A549 (cell line): ENCODE measurements at regions not wholly inside any gene's neighbourhood (a gene's known extent, or its start where the extent isn't known, plus 50 kb on each side); places are given as distances from the start of the nearest gene placed in this dataset.

Experiments used
- ATAC-seq, 2 experiments: fragments of 200-7000 bp in 1 of 2; fragments of >200 bp in 1 of 2; cut with Nextera tagmentation in 1 of 2; cut with Tn5 transposase in 1 of 2; 3 replicates each; pipeline versions ENCODE4 v1.8.0 to v1.9.1; 2018 to 2020; ENCODE audit warnings: mild to moderate bottlenecking in 1 of 2, moderate library complexity in 1 of 2
- CTCF ChIA-PET: fragments of 300-600 bp; sonication (Branson Sonifier 250); formaldehyde crosslinking; extraction: SDS; loops from one replicate; lab custom pipeline; 2021; ENCODE audit warnings: antibody characterized with exemption, inconsistent platforms; lab: Yijun Ruan, JAX
- POLR2A ChIA-PET: fragments of 350-600 bp; formaldehyde crosslinking; extraction: SDS; loops from one replicate; lab custom pipeline; 2021; ENCODE audit warnings: antibody characterized with exemption, inconsistent platforms; lab: Yijun Ruan, JAX
- DNase-seq, 2 experiments: peaks; one replicate each; pipeline versions ENCODE4 v3.0.0 to v3.0.0-alpha.2; 2011 to 2016; ENCODE audit warnings: low read depth in 1 of 2, low spot score in 1 of 2
- FAIRE-seq: peaks from 2 replicates; lab custom pipeline; 2011; peaks lifted over from hg19 to GRCh38; lab: Jason Lieb, UNC
- H3K27ac ChIP-seq, 2 experiments: fragments of >200 bp; sonication (Bioruptor Twin); formaldehyde crosslinking; 3 replicates each; pipeline ENCODE4 v1.5.1; 2016 to 2017
- H3K4me1 ChIP-seq: fragments of >200 bp; sonication (Bioruptor Twin); formaldehyde crosslinking; 3 replicates; pipeline ENCODE4 v1.6.1; 2016
- H3K4me2 ChIP-seq: fragments of >200 bp; sonication (Bioruptor Twin); formaldehyde crosslinking; 3 replicates; pipeline ENCODE4 v1.6.1; 2016
- H3K4me3 ChIP-seq: fragments of >200 bp; sonication (Bioruptor Twin); formaldehyde crosslinking; 3 replicates; pipeline ENCODE4 v1.5.1; 2016
- H3K9me3 ChIP-seq: fragments of >200 bp; sonication (Bioruptor Twin); formaldehyde crosslinking; 3 replicates; pipeline ENCODE4 v1.6.1; 2016
- CHD4 ChIP-seq: fragments of 200-600 bp; sonication (generic); IDR thresholded peaks from 2 replicates; pipeline ENCODE4 v1.6.1; 2016; ENCODE audit warnings: antibody characterized with exemption, mild to moderate bottlenecking, borderline replicate concordance
- EHF ChIP-seq: fragments of 250-450 bp; sonication (Bioruptor Pico); IDR thresholded peaks from 2 replicates; pipeline ENCODE4 v1.5.0; 2020; ENCODE audit warnings: mild to moderate bottlenecking
- EP300 ChIP-seq, 2 experiments: fragments of >200 bp; sonication (Bioruptor Twin); formaldehyde crosslinking; IDR thresholded peaks; 2 replicates in 1 of 2; 3 replicates in 1 of 2; pipeline ENCODE4 v1.6.1; 2016 to 2017
- HEYL ChIP-seq: fragments of 250-450 bp; sonication (Bioruptor Pico); IDR thresholded peaks from 2 replicates; pipeline ENCODE4 v1.8.0; 2021; ENCODE audit warnings: mild to moderate bottlenecking, moderate library complexity
- HOXA7 ChIP-seq: fragments of 250-450 bp; sonication (Bioruptor Pico); IDR thresholded peaks from 2 replicates; pipeline ENCODE4 v1.5.0; 2020; ENCODE audit warnings: mild to moderate bottlenecking, moderate library complexity
- JUN ChIP-seq, 2 experiments: fragments of >200 bp; sonication (Bioruptor Twin); formaldehyde crosslinking; IDR thresholded peaks; 2 replicates in 1 of 2; 3 replicates in 1 of 2; pipeline ENCODE4 v1.6.1; 2016 to 2017
- MAZ ChIP-seq: fragments of 150-350 bp; IDR thresholded peaks from 2 replicates; pipeline ENCODE4 v1.6.1; 2014; ENCODE audit warnings: antibody characterized with exemption, low read depth, low read length, borderline replicate concordance
- NFE2L2 ChIP-seq: fragments of 150-350 bp; conservative IDR thresholded peaks from 2 replicates; pipeline ENCODE4 v1.6.1; 2014; ENCODE audit warnings: low read length
- NR3C1 ChIP-seq: fragments of >200 bp; sonication (Bioruptor Twin); formaldehyde crosslinking; IDR thresholded peaks from 3 replicates; pipeline ENCODE4 v1.6.1; 2017
- PHF8 ChIP-seq: fragments of 200-600 bp; sonication (generic); IDR thresholded peaks from 2 replicates; pipeline ENCODE4 v1.6.1; 2016; ENCODE audit warnings: low read depth, mild to moderate bottlenecking, antibody characterized with exemption, moderate library complexity, borderline replicate concordance
- RARB ChIP-seq: fragments of 250-450 bp; sonication (Bioruptor Pico); IDR thresholded peaks from 2 replicates; pipeline ENCODE4 v1.8.0; 2021; ENCODE audit warnings: mild to moderate bottlenecking, moderate library complexity
- RCOR1 ChIP-seq: fragments of 150-350 bp; IDR thresholded peaks from 2 replicates; pipeline ENCODE4 v1.6.1; 2014; ENCODE audit warnings: antibody characterized with exemption, low read length, low read depth
- RFX5 ChIP-seq: fragments of 450-650 bp; IDR thresholded peaks from 2 replicates; pipeline ENCODE4 v1.7.1; 2014; ENCODE audit warnings: antibody characterized with exemption, mild to moderate bottlenecking, moderate library complexity
- TP53 ChIP-seq: fragments of 250-450 bp; sonication (Bioruptor Pico); IDR thresholded peaks from 2 replicates; pipeline ENCODE4 v1.5.0; 2021; ENCODE audit warnings: mild to moderate bottlenecking, moderate library complexity
- ZFP36 ChIP-seq: fragments of 450-650 bp; IDR thresholded peaks from 2 replicates; pipeline ENCODE4 v1.6.1; 2014; ENCODE audit warnings: borderline replicate concordance; ENCODE audit not compliant: partially characterized antibody
- ZNF302 ChIP-seq: fragments of 250-450 bp; sonication (Bioruptor Pico); IDR thresholded peaks from 2 replicates; pipeline ENCODE4 v1.9.0; 2021; ENCODE audit warnings: inconsistent platforms, mild to moderate bottlenecking, moderate library complexity
- ZSCAN20 ChIP-seq: fragments of 250-450 bp; sonication (Bioruptor Pico); IDR thresholded peaks from 2 replicates; pipeline ENCODE4 v1.8.0; 2022; ENCODE audit warnings: mild to moderate bottlenecking, moderate library complexity
- WGBS: methylation state at CpG from one replicate; pipeline ENCODE4 v1.1.6; 2017; ENCODE audit errors: missing lambda C conversion rate; 5-methylcytosine and 5-hydroxymethylcytosine counted together
- TF ChIP-seq, protein P1 (sequence below): fragments of 150-350 bp; IDR thresholded peaks from 2 replicates; pipeline ENCODE4 v1.6.1; 2014; ENCODE audit warnings: low read depth, mild to moderate bottlenecking, low read length
- TF ChIP-seq, protein P2 (sequence below): IDR thresholded peaks from 2 replicates; pipeline ENCODE4 v1.6.1; 2012; ENCODE audit warnings: low read depth, borderline replicate concordance
- TF ChIP-seq, protein P3 (sequence below): IDR thresholded peaks from 2 replicates; pipeline ENCODE4 v1.6.1; 2012
- TF ChIP-seq, protein P4 (sequence below): fragments of >200 bp; sonication (Bioruptor Twin); formaldehyde crosslinking; IDR thresholded peaks from 3 replicates; pipeline ENCODE4 v1.5.1; 2016
- TF ChIP-seq, protein P5 (sequence below): fragments of 250-450 bp; sonication (Bioruptor Pico); IDR thresholded peaks from 2 replicates; pipeline ENCODE4 v1.5.0; 2021; ENCODE audit warnings: mild to moderate bottlenecking, moderate library complexity, borderline replicate concordance

DNA sequence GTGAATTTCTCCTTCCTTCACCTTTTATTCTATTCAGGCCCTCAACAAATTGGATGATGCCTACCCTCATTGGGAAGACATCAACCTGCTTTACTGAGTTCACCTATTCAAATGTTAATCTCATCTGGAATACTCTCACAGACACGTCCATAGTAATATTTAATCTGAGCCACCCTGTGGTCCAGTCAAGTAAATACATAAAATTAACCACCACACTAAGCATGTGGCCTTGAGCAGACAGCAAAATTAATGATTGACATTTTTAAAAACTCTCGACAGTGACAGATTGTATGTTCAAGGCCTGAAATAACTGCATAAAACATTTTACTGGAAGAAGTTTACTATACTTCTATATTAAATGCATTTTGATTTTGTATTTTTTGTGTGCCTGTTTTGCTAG, 540.6 kb upstream of the GCFC2 start:
- 0 out of 3 replicates have a peak, but pooled peaks cover 8% of the 10 kb centered on the region for H3K9me3 ChIP-seq
- no peak overlapping the region for H3K27ac ChIP-seq
- WGBS, result 13% methylated on average over 2 of the region's 2 CpGs
- FAIRE-seq, result no peak
- ATAC-seq, result no peak
- H3K4me2 ChIP-seq, result no peak overlapping the region
- TF ChIP-seq NFE2L2 (no peak), RARB (CRISPR knock-in tag) (no peak), HEYL (no peak), RFX5 (no peak), EHF (no peak), TP53 (CRISPR knock-in tag) (no peak), RCOR1 (no peak), MAZ (no peak), ZSCAN20 (CRISPR knock-in tag) (no peak), NR3C1 (no peak), PHF8 (no peak), JUN (IDR thresholded peaks at IDR 0.05) (no peak), ZFP36 (no peak), HOXA7 (no peak), ZNF302 (no peak), EP300 (IDR thresholded peaks at IDR 0.05) (no peak)
- TF ChIP-seq, protein P1, sequence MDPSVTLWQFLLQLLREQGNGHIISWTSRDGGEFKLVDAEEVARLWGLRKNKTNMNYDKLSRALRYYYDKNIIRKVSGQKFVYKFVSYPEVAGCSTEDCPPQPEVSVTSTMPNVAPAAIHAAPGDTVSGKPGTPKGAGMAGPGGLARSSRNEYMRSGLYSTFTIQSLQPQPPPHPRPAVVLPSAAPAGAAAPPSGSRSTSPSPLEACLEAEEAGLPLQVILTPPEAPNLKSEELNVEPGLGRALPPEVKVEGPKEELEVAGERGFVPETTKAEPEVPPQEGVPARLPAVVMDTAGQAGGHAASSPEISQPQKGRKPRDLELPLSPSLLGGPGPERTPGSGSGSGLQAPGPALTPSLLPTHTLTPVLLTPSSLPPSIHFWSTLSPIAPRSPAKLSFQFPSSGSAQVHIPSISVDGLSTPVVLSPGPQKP, result no peak
- TF ChIP-seq, protein P2, sequence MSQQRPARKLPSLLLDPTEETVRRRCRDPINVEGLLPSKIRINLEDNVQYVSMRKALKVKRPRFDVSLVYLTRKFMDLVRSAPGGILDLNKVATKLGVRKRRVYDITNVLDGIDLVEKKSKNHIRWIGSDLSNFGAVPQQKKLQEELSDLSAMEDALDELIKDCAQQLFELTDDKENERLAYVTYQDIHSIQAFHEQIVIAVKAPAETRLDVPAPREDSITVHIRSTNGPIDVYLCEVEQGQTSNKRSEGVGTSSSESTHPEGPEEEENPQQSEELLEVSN, result no peak
- TF ChIP-seq, protein P3, sequence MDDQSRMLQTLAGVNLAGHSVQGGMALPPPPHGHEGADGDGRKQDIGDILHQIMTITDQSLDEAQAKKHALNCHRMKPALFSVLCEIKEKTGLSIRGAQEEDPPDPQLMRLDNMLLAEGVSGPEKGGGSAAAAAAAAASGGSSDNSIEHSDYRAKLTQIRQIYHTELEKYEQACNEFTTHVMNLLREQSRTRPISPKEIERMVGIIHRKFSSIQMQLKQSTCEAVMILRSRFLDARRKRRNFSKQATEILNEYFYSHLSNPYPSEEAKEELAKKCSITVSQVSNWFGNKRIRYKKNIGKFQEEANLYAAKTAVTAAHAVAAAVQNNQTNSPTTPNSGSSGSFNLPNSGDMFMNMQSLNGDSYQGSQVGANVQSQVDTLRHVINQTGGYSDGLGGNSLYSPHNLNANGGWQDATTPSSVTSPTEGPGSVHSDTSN, result no peak
- TF ChIP-seq, protein P4, sequence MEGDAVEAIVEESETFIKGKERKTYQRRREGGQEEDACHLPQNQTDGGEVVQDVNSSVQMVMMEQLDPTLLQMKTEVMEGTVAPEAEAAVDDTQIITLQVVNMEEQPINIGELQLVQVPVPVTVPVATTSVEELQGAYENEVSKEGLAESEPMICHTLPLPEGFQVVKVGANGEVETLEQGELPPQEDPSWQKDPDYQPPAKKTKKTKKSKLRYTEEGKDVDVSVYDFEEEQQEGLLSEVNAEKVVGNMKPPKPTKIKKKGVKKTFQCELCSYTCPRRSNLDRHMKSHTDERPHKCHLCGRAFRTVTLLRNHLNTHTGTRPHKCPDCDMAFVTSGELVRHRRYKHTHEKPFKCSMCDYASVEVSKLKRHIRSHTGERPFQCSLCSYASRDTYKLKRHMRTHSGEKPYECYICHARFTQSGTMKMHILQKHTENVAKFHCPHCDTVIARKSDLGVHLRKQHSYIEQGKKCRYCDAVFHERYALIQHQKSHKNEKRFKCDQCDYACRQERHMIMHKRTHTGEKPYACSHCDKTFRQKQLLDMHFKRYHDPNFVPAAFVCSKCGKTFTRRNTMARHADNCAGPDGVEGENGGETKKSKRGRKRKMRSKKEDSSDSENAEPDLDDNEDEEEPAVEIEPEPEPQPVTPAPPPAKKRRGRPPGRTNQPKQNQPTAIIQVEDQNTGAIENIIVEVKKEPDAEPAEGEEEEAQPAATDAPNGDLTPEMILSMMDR, result no peak
- DNase-seq, result no peak
- H3K4me1 ChIP-seq, result no peaks in the 10 kb centered on the region
- ChIA-PET CTCF (no interaction called here), POLR2A (no interaction called here)
- H3K4me3 ChIP-seq, result no peak overlapping the region

DNA sequence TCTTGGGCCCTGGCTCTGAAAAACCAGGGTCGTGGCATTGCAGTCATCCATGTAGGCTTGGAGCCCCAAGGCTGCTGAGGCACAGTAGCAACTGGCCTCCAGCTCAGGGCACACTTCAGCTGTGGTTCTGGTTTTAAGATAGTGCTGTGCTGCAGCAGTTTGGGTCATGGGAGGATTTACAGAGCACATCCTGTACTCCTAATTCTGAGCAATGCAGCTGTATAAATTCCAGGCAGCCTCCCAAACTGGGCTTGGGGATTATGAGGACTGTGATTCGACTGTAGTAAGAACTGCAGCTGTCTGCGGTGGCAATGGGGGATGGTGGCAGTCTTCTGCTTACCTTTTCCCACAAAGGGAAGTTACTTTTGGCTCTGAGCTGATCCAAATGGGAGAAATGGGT, 536.3 kb upstream of the GCFC2 start:
- no peaks in the 10 kb centered on the region for H3K4me1 ChIP-seq
- H3K4me3 ChIP-seq, result no peak overlapping the region
- DNase-seq (no peak), ATAC-seq (no peak), FAIRE-seq (no peak)
- ChIA-PET CTCF (no interaction called here), POLR2A (no interaction called here)
- no peak overlapping the region for H3K4me2 ChIP-seq
- 0 out of 3 replicates have a peak, but pooled peaks cover 8% of the 10 kb centered on the region for H3K9me3 ChIP-seq
- H3K27ac ChIP-seq, result no peak overlapping the region
- 19% methylated on average over 3 of the region's 3 CpGs for WGBS
- TF ChIP-seq ZFP36, result no peak
- no peak for TF ChIP-seq CHD4
- TF ChIP-seq, protein P5, sequence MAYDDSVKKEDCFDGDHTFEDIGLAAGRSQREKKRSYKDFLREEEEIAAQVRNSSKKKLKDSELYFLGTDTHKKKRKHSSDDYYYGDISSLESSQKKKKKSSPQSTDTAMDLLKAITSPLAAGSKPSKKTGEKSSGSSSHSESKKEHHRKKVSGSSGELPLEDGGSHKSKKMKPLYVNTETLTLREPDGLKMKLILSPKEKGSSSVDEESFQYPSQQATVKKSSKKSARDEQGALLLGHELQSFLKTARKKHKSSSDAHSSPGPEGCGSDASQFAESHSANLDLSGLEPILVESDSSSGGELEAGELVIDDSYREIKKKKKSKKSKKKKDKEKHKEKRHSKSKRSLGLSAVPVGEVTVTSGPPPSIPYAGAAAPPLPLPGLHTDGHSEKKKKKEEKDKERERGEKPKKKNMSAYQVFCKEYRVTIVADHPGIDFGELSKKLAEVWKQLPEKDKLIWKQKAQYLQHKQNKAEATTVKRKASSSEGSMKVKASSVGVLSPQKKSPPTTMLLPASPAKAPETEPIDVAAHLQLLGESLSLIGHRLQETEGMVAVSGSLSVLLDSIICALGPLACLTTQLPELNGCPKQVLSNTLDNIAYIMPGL, result no peak
